ENCODE measurements at regions not wholly inside any gene's neighbourhood (a gene's known extent, or its start where the extent isn't known, plus 50 kb on each side); places are given as distances from the start of the nearest gene placed in this dataset.

GRCh38 chr14:104477666-104478380 lies 101.7 kb upstream of the C14orf180 start:
- no peak for DNase-seq
- Histone ChIP-seq H3K23ac (ENCODE audit: low read length) (no peak overlapping the region), H3K9ac (ENCODE audit: low read length) (no peak overlapping the region), H3K4me1 (ENCODE audit: control insufficient read depth in 1 of 2, insufficient read depth in 2 of 2, low read length in 2 of 2) (no peaks in the 10 kb centered on the region), H2AFZ (ENCODE audit: insufficient read depth, low read length, poor library complexity) (no peak overlapping the region), H3K4me3 (ENCODE audit: low read depth, low read length) (no peak overlapping the region), H3K9me3 (ENCODE audit: insufficient read depth, low read depth, low read length) (peaks cover 10% of the 10 kb centered on the region), H2BK5ac (ENCODE audit: low read depth, low read length, poor library complexity) (no peak overlapping the region), H3K4ac (ENCODE audit: low read depth, low read length) (no peak overlapping the region), H3K79me2 (ENCODE audit: control insufficient read depth, insufficient read depth, low read length, poor library complexity) (no peaks in the 10 kb centered on the region), H3K14ac (ENCODE audit: low read length) (no peak overlapping the region), H3K4me2 (ENCODE audit: low read length) (no peak overlapping the region), H2BK120ac (ENCODE audit: insufficient read depth, low read length, poor library complexity) (no peak overlapping the region), H3K36me3 (ENCODE audit: control insufficient read depth in 1 of 2, insufficient read depth in 2 of 2, low read length in 2 of 2) (no peaks in the 10 kb centered on the region), H4K12ac (ENCODE audit: low read depth, low read length) (no peak overlapping the region), H4K91ac (ENCODE audit: low read depth, low read length) (no peak overlapping the region), H3K27me3 (ENCODE audit: insufficient read depth, low read length) (no peaks in the 10 kb centered on the region), H2BK12ac (ENCODE audit: low read length) (no peak overlapping the region), H3K18ac (ENCODE audit: low read length) (no peak overlapping the region), H4K8ac (ENCODE audit: low read depth, low read length) (no peak overlapping the region), H3K79me1 (ENCODE audit: low read length) (no peaks in the 10 kb centered on the region), H3K27ac (ENCODE audit: low read depth, low read length) (no peak overlapping the region), H2AK5ac (ENCODE audit: low read length) (no peak overlapping the region)
- no CpG with 5 or more reads among the region's 22 CpGs for WGBS (ENCODE audit: extremely low coverage, insufficient coverage, insufficient read length)

- H3K79me2 ChIP-seq (ENCODE audit: control insufficient read depth, insufficient read depth, low read length, poor library complexity) = no peaks in the 10 kb centered on the region
- no peak overlapping the region for H3K14ac ChIP-seq (ENCODE audit: low read length)
- H3K4me2 ChIP-seq (ENCODE audit: low read length) = no peak overlapping the region
- no peak overlapping the region for H2BK5ac ChIP-seq (ENCODE audit: low read depth, low read length, poor library complexity)
- DNase-seq = no peak
- H3K23ac ChIP-seq (ENCODE audit: low read length) = no peak overlapping the region
- H2AFZ ChIP-seq (ENCODE audit: insufficient read depth, low read length, poor library complexity) = no peak overlapping the region
- no peak overlapping the region for H3K4ac ChIP-seq (ENCODE audit: low read depth, low read length)
- WGBS (ENCODE audit: extremely low coverage, insufficient coverage, insufficient read length) = no CpG with 5 or more reads among the region's 7 CpGs
- no peak overlapping the region for H3K27ac ChIP-seq (ENCODE audit: low read depth, low read length)
- H3K4me1 ChIP-seq (ENCODE audit: control insufficient read depth in 1 of 2, insufficient read depth in 2 of 2, low read length in 2 of 2) = no peaks in the 10 kb centered on the region
- no peak overlapping the region for H3K18ac ChIP-seq (ENCODE audit: low read length)
- H3K36me3 ChIP-seq (ENCODE audit: control insufficient read depth in 1 of 2, insufficient read depth in 2 of 2, low read length in 2 of 2) = no peaks in the 10 kb centered on the region
- H2BK120ac ChIP-seq (ENCODE audit: insufficient read depth, low read length, poor library complexity) = no peak overlapping the region
- no peak overlapping the region for H4K8ac ChIP-seq (ENCODE audit: low read depth, low read length)
- peaks cover 11% of the 10 kb centered on the region for H3K9me3 ChIP-seq (ENCODE audit: insufficient read depth, low read depth, low read length)
- H2BK12ac ChIP-seq (ENCODE audit: low read length) = no peak overlapping the region
- H3K9ac ChIP-seq (ENCODE audit: low read length) = no peak overlapping the region
- H4K91ac ChIP-seq (ENCODE audit: low read depth, low read length) = no peak overlapping the region
- no peak overlapping the region for H3K4me3 ChIP-seq (ENCODE audit: low read depth, low read length)
- no peaks in the 10 kb centered on the region for H3K27me3 ChIP-seq (ENCODE audit: insufficient read depth, low read length)
- no peak overlapping the region for H4K12ac ChIP-seq (ENCODE audit: low read depth, low read length)
- H3K79me1 ChIP-seq (ENCODE audit: low read length) = no peaks in the 10 kb centered on the region
- no peak overlapping the region for H2AK5ac ChIP-seq (ENCODE audit: low read length)
These were observed 100.9 kb upstream of the C14orf180 start for GRCh38 chr14:104478656-104479055.

DNA sequence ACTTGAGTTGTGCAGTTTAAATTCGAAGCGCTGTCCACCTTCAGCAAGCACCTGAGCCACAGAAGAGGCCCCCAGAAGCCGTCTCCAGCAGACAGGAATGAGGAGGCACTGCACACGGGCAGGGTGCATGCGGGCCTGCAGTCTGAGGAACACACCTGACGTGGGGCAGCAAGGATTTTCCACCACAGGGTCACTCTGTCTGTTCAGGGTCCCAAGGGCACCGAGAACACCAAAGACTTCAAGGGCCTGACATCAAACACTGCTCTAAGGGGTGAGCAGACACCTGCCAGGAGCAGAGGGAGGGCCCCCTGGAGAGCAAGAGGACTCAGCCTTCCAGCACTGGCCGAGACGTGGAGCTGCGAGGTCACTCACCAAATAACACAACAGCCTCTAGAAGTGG lies 99.7 kb upstream of the C14orf180 start:
- H4K8ac ChIP-seq (ENCODE audit: low read depth, low read length) = no peak overlapping the region
- H4K91ac ChIP-seq (ENCODE audit: low read depth, low read length) = no peak overlapping the region
- WGBS (ENCODE audit: extremely low coverage, insufficient coverage, insufficient read length) = no CpG with 5 or more reads among the region's 10 CpGs
- no peaks in the 10 kb centered on the region for H3K79me1 ChIP-seq (ENCODE audit: low read length)
- no peak overlapping the region for H3K4me2 ChIP-seq (ENCODE audit: low read length)
- no peak overlapping the region for H3K4me3 ChIP-seq (ENCODE audit: low read depth, low read length)
- DNase-seq = no peak
- no peak overlapping the region for H2AK5ac ChIP-seq (ENCODE audit: low read length)
- H3K18ac ChIP-seq (ENCODE audit: low read length) = no peak overlapping the region
- no peak overlapping the region for H3K27ac ChIP-seq (ENCODE audit: low read depth, low read length)
- H3K27me3 ChIP-seq (ENCODE audit: insufficient read depth, low read length) = no peaks in the 10 kb centered on the region
- H3K79me2 ChIP-seq (ENCODE audit: control insufficient read depth, insufficient read depth, low read length, poor library complexity) = no peaks in the 10 kb centered on the region
- no peak overlapping the region for H3K9ac ChIP-seq (ENCODE audit: low read length)
- no peak overlapping the region for H2BK5ac ChIP-seq (ENCODE audit: low read depth, low read length, poor library complexity)
- H2BK12ac ChIP-seq (ENCODE audit: low read length) = no peak overlapping the region
- H3K36me3 ChIP-seq (ENCODE audit: control insufficient read depth in 1 of 2, insufficient read depth in 2 of 2, low read length in 2 of 2) = no peaks in the 10 kb centered on the region
- H2BK120ac ChIP-seq (ENCODE audit: insufficient read depth, low read length, poor library complexity) = no peak overlapping the region
- no peak overlapping the region for H3K14ac ChIP-seq (ENCODE audit: low read length)
- H3K23ac ChIP-seq (ENCODE audit: low read length) = no peak overlapping the region
- no peak overlapping the region for H2AFZ ChIP-seq (ENCODE audit: insufficient read depth, low read length, poor library complexity)
- H4K12ac ChIP-seq (ENCODE audit: low read depth, low read length) = no peak overlapping the region
- H3K9me3 ChIP-seq (ENCODE audit: insufficient read depth, low read depth, low read length) = peaks cover 11% of the 10 kb centered on the region
- H3K4me1 ChIP-seq (ENCODE audit: control insufficient read depth in 1 of 2, insufficient read depth in 2 of 2, low read length in 2 of 2) = no peaks in the 10 kb centered on the region
- H3K4ac ChIP-seq (ENCODE audit: low read depth, low read length) = no peak overlapping the region

DNA sequence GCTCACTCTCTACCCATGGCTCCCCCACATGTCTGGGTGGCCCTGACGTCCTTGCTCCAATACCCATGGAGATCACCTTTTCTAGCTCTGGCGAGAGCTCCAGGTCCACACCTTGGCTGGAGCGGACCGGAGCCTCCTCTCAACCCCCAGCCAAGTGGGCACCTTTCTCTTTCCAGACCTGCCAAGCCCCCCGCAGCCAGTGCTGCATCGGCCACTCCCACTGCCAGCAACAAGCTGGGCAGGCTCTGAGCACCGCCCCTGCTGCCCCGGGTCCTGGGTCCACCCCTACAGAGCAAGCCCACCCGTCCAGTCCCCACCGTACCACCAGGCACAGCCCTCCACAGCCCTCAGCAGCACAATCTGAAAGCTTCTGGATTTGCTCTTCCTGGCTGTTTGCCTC lies 98.2 kb upstream of the C14orf180 start:
- H2BK5ac ChIP-seq (ENCODE audit: low read depth, low read length, poor library complexity) = no peak overlapping the region
- H3K36me3 ChIP-seq (ENCODE audit: control insufficient read depth in 1 of 2, insufficient read depth in 2 of 2, low read length in 2 of 2) = no peaks in the 10 kb centered on the region
- H3K23ac ChIP-seq (ENCODE audit: low read length) = no peak overlapping the region
- no peaks in the 10 kb centered on the region for H3K27me3 ChIP-seq (ENCODE audit: insufficient read depth, low read length)
- no peak overlapping the region for H3K9ac ChIP-seq (ENCODE audit: low read length)
- H3K79me2 ChIP-seq (ENCODE audit: control insufficient read depth, insufficient read depth, low read length, poor library complexity) = no peaks in the 10 kb centered on the region
- H4K91ac ChIP-seq (ENCODE audit: low read depth, low read length) = no peak overlapping the region
- no peak overlapping the region for H4K12ac ChIP-seq (ENCODE audit: low read depth, low read length)
- no peak overlapping the region for H3K27ac ChIP-seq (ENCODE audit: low read depth, low read length)
- no peak overlapping the region for H4K8ac ChIP-seq (ENCODE audit: low read depth, low read length)
- H3K18ac ChIP-seq (ENCODE audit: low read length) = no peak overlapping the region
- H2AFZ ChIP-seq (ENCODE audit: insufficient read depth, low read length, poor library complexity) = no peak overlapping the region
- no peak overlapping the region for H2BK120ac ChIP-seq (ENCODE audit: insufficient read depth, low read length, poor library complexity)
- H3K4ac ChIP-seq (ENCODE audit: low read depth, low read length) = no peak overlapping the region
- peaks cover 11% of the 10 kb centered on the region for H3K9me3 ChIP-seq (ENCODE audit: insufficient read depth, low read depth, low read length)
- no peak overlapping the region for H2BK12ac ChIP-seq (ENCODE audit: low read length)
- H3K4me2 ChIP-seq (ENCODE audit: low read length) = no peak overlapping the region
- H3K4me1 ChIP-seq (ENCODE audit: control insufficient read depth in 1 of 2, insufficient read depth in 2 of 2, low read length in 2 of 2) = no peaks in the 10 kb centered on the region
- WGBS (ENCODE audit: extremely low coverage, insufficient coverage, insufficient read length) = no CpG with 5 or more reads among the region's 10 CpGs
- no peak for DNase-seq
- H3K4me3 ChIP-seq (ENCODE audit: low read depth, low read length) = no peak overlapping the region
- H2AK5ac ChIP-seq (ENCODE audit: low read length) = no peak overlapping the region
- H3K79me1 ChIP-seq (ENCODE audit: low read length) = no peaks in the 10 kb centered on the region
- H3K14ac ChIP-seq (ENCODE audit: low read length) = no peak overlapping the region
